ES-I3 (cell line): ENCODE measurements at regions not wholly inside any gene's neighbourhood (a gene's known extent, or its start where the extent isn't known, plus 50 kb on each side); places are given as distances from the start of the nearest gene placed in this dataset.

Experiments used
- H3K36me3 ChIP-seq: 2 replicates; pipeline ENCODE4 v1.6.1; 2013; ENCODE audit warnings: mild to moderate bottlenecking, low read length, control low read depth, moderate library complexity; ENCODE audit not compliant: insufficient read depth
- H3K4me1 ChIP-seq: 2 replicates; pipeline ENCODE4 v1.6.1; 2013; ENCODE audit warnings: mild to moderate bottlenecking, control low read depth, low read length; ENCODE audit not compliant: insufficient read depth
- H3K9ac ChIP-seq: 2 replicates; pipeline ENCODE4 v1.6.1; 2013; ENCODE audit warnings: low read depth, mild to moderate bottlenecking, low read length, moderate library complexity
- H3K9me3 ChIP-seq: 2 replicates; pipeline ENCODE4 v1.6.1; 2013; ENCODE audit warnings: mild to moderate bottlenecking, low read length, moderate library complexity; ENCODE audit not compliant: control insufficient read depth, insufficient read depth

DNA sequence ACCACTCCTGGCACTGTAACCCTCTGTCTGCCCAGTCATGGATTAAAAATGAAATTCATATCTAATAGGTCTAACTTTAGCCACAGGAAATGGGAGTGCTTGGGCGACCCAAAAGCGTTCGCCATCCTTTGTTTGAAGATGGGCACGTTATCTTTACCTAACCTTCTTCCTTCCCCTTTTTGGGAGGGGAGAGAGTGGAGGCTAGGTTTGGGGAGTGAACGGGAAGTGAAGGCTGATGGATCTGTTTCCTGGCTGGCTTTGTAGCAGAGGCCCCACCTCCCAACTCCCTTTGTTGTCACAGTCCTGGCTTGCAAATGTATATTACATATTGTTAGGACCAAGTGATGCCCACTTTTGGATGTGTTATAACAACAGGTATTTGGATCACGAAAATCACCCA is 98.1 kb upstream of the ARHGEF3 start:
- Histone ChIP-seq H3K9ac (no peak overlapping the region), H3K4me1 (peaks cover 4% of the 10 kb centered on the region; the same call in 1 of the 2 replicates), H3K9me3 (no peaks in the 10 kb centered on the region), H3K36me3 (no peaks in the 10 kb centered on the region)

- Histone ChIP-seq H3K4me1 (peaks cover 5% of the 10 kb centered on the region; the same call in 1 of the 2 replicates), H3K36me3 (no peaks in the 10 kb centered on the region), H3K9me3 (no peaks in the 10 kb centered on the region), H3K9ac (no peak overlapping the region)
Measured at GRCh38 chr3:56899078-56899477, 97.3 kb upstream of the ARHGEF3 start.

GRCh38 chr3:56896357-56896756 is 94.6 kb upstream of the ARHGEF3 start:
- H3K9me3 ChIP-seq = no peaks in the 10 kb centered on the region

DNA sequence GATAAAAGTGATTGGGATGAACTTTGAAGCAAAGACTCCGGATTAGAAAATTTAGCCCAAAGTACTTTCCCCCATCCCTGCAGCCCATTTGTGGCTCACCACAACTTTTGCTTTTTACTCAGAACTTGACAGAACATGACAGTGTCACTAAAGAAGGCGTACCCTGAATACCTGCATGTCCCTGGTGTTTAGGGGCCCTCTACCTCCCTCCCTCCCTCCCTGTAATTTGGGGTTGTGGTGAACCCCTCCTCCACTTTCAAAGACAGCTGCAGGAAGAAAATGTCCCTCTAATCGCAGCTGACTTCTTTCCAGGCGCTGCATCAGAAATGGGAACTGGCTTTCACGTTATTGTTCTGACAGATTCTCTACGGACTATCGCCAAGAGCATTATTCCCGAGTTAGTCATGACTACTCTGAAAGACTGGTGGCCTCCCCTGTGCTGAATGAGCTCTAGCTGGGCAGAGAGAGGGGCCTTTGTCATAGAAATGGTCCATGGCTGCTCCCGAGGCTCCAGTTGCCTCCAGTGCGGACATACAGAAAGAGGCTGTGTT is 93.2 kb upstream of the ARHGEF3 start:
- H3K36me3 ChIP-seq = no peaks in the 10 kb centered on the region
- H3K9me3 ChIP-seq = no peaks in the 10 kb centered on the region
- peaks cover 5% of the 10 kb centered on the region; the same call in 1 of the 2 replicates for H3K4me1 ChIP-seq
- no peak overlapping the region for H3K9ac ChIP-seq

More at GRCh38 chr3:56896357-56896756, 94.6 kb upstream of the ARHGEF3 start:
- H3K9ac ChIP-seq = no peak overlapping the region
- H3K36me3 ChIP-seq = no peaks in the 10 kb centered on the region
- peaks cover 5% of the 10 kb centered on the region; the same call in 1 of the 2 replicates for H3K4me1 ChIP-seq

- H3K4me1 ChIP-seq = peaks cover 5% of the 10 kb centered on the region; the same call in 1 of the 2 replicates
- H3K9ac ChIP-seq = no peak overlapping the region
- no peaks in the 10 kb centered on the region for H3K9me3 ChIP-seq
- H3K36me3 ChIP-seq = no peaks in the 10 kb centered on the region
Measured at GRCh38 chr3:56890448-56891091, 88.8 kb upstream of the ARHGEF3 start.

GRCh38 chr3:56889131-56889530 is 87.4 kb upstream of the ARHGEF3 start:
- Histone ChIP-seq H3K4me1 (no peaks in the 10 kb centered on the region), H3K36me3 (no peaks in the 10 kb centered on the region), H3K9me3 (no peaks in the 10 kb centered on the region)

DNA sequence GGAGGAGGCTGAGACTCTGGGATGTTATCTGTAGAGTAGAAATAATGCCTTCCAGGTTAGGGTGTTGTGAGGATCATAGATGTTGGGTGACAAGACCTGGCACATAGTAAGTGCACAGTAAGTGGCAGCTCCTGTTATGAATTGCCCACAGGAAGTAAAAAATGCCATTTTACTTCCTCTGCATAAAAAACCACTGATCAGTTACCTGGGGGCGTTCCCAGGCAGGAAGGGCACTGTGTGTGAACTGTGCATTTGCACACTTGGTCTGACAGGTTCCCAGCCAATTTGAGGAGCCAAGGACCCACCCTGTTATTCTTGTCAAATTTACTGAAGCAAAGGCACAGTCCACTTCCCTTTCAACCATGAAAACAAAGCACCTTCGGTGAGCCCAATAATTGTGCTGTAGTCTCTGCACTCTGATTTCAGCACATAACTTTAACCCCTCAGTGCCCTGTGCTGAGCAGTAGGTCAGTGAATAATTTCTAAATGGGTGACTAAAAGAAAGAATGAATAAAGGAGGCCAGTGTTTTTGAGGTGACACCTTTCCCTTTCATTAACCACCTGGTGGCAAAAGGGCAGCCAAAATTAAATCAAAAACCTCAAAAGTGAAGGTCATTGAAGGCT is 85.8 kb upstream of the ARHGEF3 start:
- no peaks in the 10 kb centered on the region for H3K4me1 ChIP-seq
- peaks cover 3% of the 10 kb centered on the region; the same call in 1 of the 2 replicates for H3K36me3 ChIP-seq
- no peaks in the 10 kb centered on the region for H3K9me3 ChIP-seq
- H3K9ac ChIP-seq = no peak overlapping the region

More at GRCh38 chr3:56889131-56889530, 87.4 kb upstream of the ARHGEF3 start:
- H3K9ac ChIP-seq = no peak overlapping the region

- Histone ChIP-seq H3K9me3 (no peaks in the 10 kb centered on the region), H3K9ac (no peak overlapping the region), H3K36me3 (peaks cover 3% of the 10 kb centered on the region; the same call in 1 of the 2 replicates), H3K4me1 (no peaks in the 10 kb centered on the region)
Measured at GRCh38 chr3:56886314-56886713, 84.6 kb upstream of the ARHGEF3 start.

DNA sequence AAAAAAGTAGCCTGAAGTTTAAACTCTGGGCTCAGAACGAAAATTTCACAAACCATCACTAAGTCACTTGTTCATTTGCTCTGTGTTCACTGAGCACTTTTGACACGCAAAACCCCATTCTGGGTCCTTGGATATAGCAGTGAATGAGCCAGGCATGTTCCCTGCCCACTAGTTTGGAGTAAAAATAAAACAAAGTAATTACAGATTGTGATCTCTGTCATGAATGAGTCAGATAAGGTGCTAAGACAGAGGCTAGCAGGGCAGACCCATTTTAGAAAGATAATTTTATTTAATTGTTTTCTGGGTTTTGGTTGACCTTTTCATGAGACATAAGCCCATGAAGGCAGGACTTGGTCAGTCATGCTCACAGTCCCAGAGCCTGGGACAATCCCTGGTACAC is 84.1 kb upstream of the ARHGEF3 start:
- H3K4me1 ChIP-seq = no peaks in the 10 kb centered on the region
- H3K9ac ChIP-seq = no peak overlapping the region
- peaks cover 3% of the 10 kb centered on the region; the same call in 1 of the 2 replicates for H3K36me3 ChIP-seq
- no peaks in the 10 kb centered on the region for H3K9me3 ChIP-seq

GRCh38 chr3:56885453-56885852 is 83.7 kb upstream of the ARHGEF3 start:
- Histone ChIP-seq H3K4me1 (no peaks in the 10 kb centered on the region), H3K9ac (no peak overlapping the region), H3K36me3 (peaks cover 3% of the 10 kb centered on the region; the same call in 1 of the 2 replicates), H3K9me3 (no peaks in the 10 kb centered on the region)

DNA sequence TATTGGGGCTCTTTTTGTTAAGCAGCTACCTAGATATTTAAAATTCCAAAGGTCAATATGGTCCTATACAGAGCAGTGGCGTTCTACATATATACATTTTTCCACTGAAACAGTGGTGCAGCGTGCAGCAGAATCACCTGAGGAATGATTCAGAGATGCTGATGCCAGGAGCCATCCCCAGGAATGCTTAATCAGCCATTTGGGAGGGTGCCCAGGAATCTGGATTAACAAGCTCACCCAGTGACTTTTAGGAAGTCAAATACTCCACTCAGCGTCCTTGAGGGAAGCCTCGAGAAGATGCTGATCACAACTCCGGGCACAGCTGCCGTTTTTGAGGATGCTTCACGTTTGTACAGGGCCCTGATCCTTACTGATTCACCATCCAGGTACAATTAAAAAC is 82.6 kb upstream of the ARHGEF3 start:
- Histone ChIP-seq H3K9ac (no peak overlapping the region), H3K36me3 (peaks cover 3% of the 10 kb centered on the region; the same call in 1 of the 2 replicates), H3K9me3 (no peaks in the 10 kb centered on the region), H3K4me1 (no peaks in the 10 kb centered on the region)

- H3K36me3 ChIP-seq = peaks cover 3% of the 10 kb centered on the region; the same call in 1 of the 2 replicates
- H3K4me1 ChIP-seq = no peaks in the 10 kb centered on the region
- no peaks in the 10 kb centered on the region for H3K9me3 ChIP-seq
- no peak overlapping the region for H3K9ac ChIP-seq
Measured at GRCh38 chr3:56883828-56884227, 82.1 kb upstream of the ARHGEF3 start.

GRCh38 chr3:56882896-56883295 is 81.1 kb upstream of the ARHGEF3 start:
- Histone ChIP-seq H3K36me3 (peaks cover 3% of the 10 kb centered on the region; the same call in 1 of the 2 replicates), H3K9ac (no peak overlapping the region), H3K4me1 (peaks cover 6% of the 10 kb centered on the region; the same call in 1 of the 2 replicates), H3K9me3 (no peaks in the 10 kb centered on the region)

- Histone ChIP-seq H3K36me3 (peaks cover 3% of the 10 kb centered on the region; the same call in 1 of the 2 replicates), H3K4me1 (peaks cover 13% of the 10 kb centered on the region), H3K9ac (no peak overlapping the region), H3K9me3 (no peaks in the 10 kb centered on the region)
Measured at GRCh38 chr3:56881841-56882240, 80.1 kb upstream of the ARHGEF3 start.
